ENCODE measurements at regions not wholly inside any gene's neighbourhood (a gene's known extent, or its start where the extent isn't known, plus 50 kb on each side); places are given as distances from the start of the nearest gene placed in this dataset.

DNA sequence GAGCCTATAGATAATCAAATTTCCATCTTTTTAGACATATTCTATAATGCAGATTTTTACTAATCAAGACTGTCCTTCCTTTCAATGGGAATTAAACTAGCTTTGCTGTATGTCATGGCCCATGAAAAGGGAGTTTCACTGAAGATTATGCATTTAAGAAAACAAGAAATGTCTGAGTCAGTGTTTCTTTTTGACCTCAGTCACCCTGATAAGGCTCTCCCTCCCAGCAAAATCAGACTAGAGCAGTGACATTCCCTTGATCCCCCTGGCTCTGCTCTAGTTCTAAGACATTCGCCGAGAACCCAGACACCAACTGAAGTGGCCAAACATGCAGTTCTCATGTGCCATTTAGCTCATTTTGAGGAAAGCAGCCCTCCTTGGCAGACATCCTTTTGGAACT, 442.0 kb downstream of the ACTL7B start:
- 39 to 63% (median 50%) methylated on average over 2 of the region's 2 CpGs for WGBS, 3 donors
- Histone ChIP-seq H3K36me3 (no peaks in the 10 kb centered on the region), H3K9me3 (no peaks in the 10 kb centered on the region), H3K4me3 (no peak overlapping the region), H3K4me1 (ENCODE audit: insufficient read depth) (peaks cover 2% of the 10 kb centered on the region), H3K27ac (no peak overlapping the region), H3K27me3 (no peaks in the 10 kb centered on the region)
- TF ChIP-seq, protein P1, sequence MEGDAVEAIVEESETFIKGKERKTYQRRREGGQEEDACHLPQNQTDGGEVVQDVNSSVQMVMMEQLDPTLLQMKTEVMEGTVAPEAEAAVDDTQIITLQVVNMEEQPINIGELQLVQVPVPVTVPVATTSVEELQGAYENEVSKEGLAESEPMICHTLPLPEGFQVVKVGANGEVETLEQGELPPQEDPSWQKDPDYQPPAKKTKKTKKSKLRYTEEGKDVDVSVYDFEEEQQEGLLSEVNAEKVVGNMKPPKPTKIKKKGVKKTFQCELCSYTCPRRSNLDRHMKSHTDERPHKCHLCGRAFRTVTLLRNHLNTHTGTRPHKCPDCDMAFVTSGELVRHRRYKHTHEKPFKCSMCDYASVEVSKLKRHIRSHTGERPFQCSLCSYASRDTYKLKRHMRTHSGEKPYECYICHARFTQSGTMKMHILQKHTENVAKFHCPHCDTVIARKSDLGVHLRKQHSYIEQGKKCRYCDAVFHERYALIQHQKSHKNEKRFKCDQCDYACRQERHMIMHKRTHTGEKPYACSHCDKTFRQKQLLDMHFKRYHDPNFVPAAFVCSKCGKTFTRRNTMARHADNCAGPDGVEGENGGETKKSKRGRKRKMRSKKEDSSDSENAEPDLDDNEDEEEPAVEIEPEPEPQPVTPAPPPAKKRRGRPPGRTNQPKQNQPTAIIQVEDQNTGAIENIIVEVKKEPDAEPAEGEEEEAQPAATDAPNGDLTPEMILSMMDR (IDR thresholded peaks at IDR 0.05): no peak
- TF ChIP-seq POLR2A (IDR thresholded peaks at IDR 0.05) (no peak), EP300 (IDR thresholded peaks at IDR 0.05) (no peak)
- intact Hi-C loops (cut with DNase I): no loop called here
- no peak for DNase-seq

DNA sequence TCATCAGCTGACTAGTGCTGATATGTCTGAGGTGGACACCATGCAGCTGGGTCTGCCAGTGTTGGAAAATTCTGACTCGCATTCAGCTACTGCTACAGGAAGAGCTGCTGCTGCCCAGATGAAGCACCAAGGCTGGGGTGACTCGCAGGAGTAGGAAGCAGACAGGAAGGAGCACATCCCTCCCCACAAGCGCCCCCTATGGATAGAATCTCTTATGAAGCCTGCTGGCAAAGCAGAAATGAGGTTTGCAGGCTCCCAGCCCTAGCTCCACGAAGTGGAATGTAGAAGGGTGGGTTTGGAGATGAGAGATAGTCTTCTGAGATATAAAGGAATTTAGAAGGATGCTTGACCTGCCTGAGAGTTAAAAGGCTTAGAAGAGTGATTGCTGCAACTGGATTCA, 443.0 kb downstream of the ACTL7B start:
- H3K4me3 ChIP-seq: no peak overlapping the region
- intact Hi-C loops (cut with DNase I): no loop called here
- TF ChIP-seq, protein P1 (IDR thresholded peaks at IDR 0.05): no peak
- TF ChIP-seq EP300 (IDR thresholded peaks at IDR 0.05) (no peak), POLR2A (IDR thresholded peaks at IDR 0.05) (no peak)
- no peaks in the 10 kb centered on the region for H3K9me3 ChIP-seq
- no peaks in the 10 kb centered on the region for H3K27me3 ChIP-seq
- WGBS, 3 donors: 72 to 85% (median 77%) methylated on average over 4 of the region's 4 CpGs
- H3K4me1 ChIP-seq (ENCODE audit: insufficient read depth): peaks cover 2% of the 10 kb centered on the region
- no peak overlapping the region for H3K27ac ChIP-seq
- no peak for DNase-seq
- no peaks in the 10 kb centered on the region for H3K36me3 ChIP-seq

DNA sequence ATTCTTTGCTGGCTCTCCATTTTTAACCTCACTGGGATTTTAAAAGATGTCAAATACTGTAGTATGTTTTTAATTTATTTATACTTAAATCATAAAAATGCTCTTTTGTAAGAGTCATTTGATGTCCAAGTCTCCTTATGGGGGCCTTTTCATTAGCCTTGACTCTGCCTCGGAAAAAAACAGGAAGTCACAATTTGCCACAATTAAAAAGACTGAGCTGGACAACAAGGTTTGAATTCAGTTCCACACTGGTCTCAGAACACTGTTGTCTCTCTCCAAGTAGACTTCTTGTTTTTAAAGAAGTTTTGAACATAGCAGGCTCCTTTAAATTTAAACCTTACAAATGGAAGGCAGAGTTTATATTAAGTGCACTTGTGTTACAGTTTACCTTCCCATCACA, 444.2 kb downstream of the ACTL7B start:
- intact Hi-C loops (cut with DNase I): no loop called here
- 70 to 77% (median 75%) methylated on average over 1 of the region's 1 CpG for WGBS, 3 donors

DNA sequence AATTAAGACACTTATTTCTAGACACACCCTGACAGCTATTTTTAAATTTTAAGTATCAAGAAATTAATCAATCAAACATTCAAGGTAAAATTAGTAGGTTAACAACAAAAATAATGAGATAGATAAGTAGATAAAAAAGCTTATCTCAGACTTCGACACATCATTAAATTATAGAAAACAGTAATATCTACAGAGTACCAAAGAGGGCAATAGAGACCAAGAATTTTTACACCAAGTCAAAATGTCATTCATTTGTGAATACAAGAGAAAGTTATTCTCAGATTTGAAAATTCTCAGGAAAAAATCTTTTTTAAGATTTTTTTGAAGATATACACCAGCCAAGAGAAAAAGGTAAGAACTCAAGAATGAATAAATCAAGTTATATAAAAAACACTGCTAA, 445.6 kb downstream of the ACTL7B start:
- Histone ChIP-seq H3K27me3 (no peaks in the 10 kb centered on the region), H3K9me3 (no peaks in the 10 kb centered on the region), H3K36me3 (no peaks in the 10 kb centered on the region), H3K4me1 (ENCODE audit: insufficient read depth) (peaks cover 2% of the 10 kb centered on the region), H3K27ac (no peak overlapping the region), H3K4me3 (no peak overlapping the region)
- DNase-seq: no peak
- 80 to 86% (median 85%) methylated on average over 1 of the region's 1 CpG for WGBS, 3 donors
- intact Hi-C loops (cut with DNase I): no loop called here
- TF ChIP-seq POLR2A (IDR thresholded peaks at IDR 0.05) (no peak), EP300 (IDR thresholded peaks at IDR 0.05) (no peak)
- TF ChIP-seq, protein P1 (IDR thresholded peaks at IDR 0.05): no peak

More for the DNA sequence above, 444.2 kb downstream of the ACTL7B start:
- Histone ChIP-seq H3K9me3 (no peaks in the 10 kb centered on the region), H3K36me3 (no peaks in the 10 kb centered on the region), H3K4me1 (ENCODE audit: insufficient read depth) (peaks cover 2% of the 10 kb centered on the region), H3K27me3 (no peaks in the 10 kb centered on the region), H3K27ac (no peak overlapping the region), H3K4me3 (no peak overlapping the region)
- TF ChIP-seq EP300 (IDR thresholded peaks at IDR 0.05) (no peak), POLR2A (IDR thresholded peaks at IDR 0.05) (no peak)
- TF ChIP-seq, protein P1 (IDR thresholded peaks at IDR 0.05): no peak
- DNase-seq: no peak

DNA sequence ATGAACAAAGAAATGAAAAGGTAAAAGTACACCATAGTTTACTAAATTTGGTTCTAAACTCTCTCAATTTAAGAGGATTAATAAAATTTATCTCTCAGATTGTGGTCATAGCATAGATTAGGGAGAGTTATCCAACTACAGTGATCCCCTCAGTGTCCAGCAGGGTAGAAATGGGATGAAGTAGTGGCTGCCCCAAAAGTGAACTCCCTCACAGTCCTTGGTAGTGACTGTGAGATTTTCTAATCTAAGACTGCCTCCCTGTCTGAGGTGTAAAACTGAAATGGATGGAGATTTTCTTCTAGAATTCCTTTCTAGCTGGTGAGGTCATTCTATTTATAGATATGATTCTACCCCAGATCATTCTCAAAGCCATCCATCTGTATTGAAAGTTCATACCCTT, 455.5 kb downstream of the ACTL7B start:
- Histone ChIP-seq H3K4me3 (no peak overlapping the region), H3K9me3 (no peaks in the 10 kb centered on the region), H3K4me1 (ENCODE audit: insufficient read depth) (no peaks in the 10 kb centered on the region), H3K36me3 (no peaks in the 10 kb centered on the region), H3K27ac (no peak overlapping the region), H3K27me3 (no peaks in the 10 kb centered on the region)
- intact Hi-C loops (cut with DNase I): no loop called here
- no peak for DNase-seq
- no peak for TF ChIP-seq POLR2A (IDR thresholded peaks at IDR 0.05)
- TF ChIP-seq, protein P1 (IDR thresholded peaks at IDR 0.05): no peak
- TF ChIP-seq EP300 (IDR thresholded peaks at IDR 0.05): no peak
